HG02798 (cell line): ENCODE measurements at regions not wholly inside any gene's neighbourhood (a gene's known extent, or its start where the extent isn't known, plus 50 kb on each side); places are given as distances from the start of the nearest gene placed in this dataset.

Experiments used
- ATAC-seq: cut with Tn5 transposase; IDR thresholded peaks from one replicate; pipeline ENCODE4 v1.9.1; 2021; ENCODE audit warnings: mild to moderate bottlenecking; ENCODE audit not compliant: unreplicated experiment, poor library complexity

GRCh38 chr13:109381546-109382180 is 404.7 kb downstream of the IRS2 start:
- no peak for ATAC-seq

DNA sequence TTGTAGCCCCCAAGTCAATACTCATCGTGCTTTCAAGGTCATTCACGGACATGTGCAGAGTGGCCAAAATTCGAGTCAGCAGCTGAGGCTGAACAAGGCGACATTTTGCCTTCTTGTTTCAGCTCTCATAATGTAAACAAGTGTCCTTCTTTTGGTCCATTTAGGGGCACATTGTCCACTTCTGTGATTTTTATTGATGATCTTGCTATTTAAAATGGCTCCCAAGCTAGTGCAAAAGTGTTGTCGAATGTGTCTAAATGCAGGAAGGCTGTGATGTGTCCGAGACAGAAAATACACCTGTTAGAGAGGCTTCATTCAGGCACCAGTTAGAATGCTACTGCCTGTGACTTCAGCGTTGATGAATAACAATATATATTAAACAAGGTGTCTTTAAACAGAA is 405.9 kb downstream of the IRS2 start:
- no peak for ATAC-seq

DNA sequence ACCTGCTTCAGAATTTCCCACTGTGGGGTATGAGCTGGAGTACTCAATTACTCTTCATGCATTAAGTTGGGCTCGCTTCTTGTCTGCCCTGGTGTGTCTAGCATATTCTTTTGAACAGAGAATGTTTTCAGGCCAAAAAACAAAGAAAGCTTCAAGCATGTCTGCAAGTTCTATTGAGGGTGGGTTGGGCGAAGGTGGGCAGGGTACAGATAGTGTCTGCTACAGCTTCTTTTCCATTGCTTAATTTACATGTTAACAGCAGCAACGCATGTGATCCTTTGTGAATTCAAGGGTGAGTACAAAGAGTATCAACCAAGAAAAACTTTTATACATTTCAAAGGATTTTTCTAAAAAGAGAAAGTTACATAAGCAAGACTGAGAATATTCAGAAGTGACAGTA is 406.5 kb downstream of the IRS2 start:
- ATAC-seq: no peak

GRCh38 chr13:109376936-109377335 is 409.4 kb downstream of the IRS2 start:
- no peak for ATAC-seq

- no peak for ATAC-seq
Measured at GRCh38 chr13:109374609-109375200, 411.7 kb downstream of the IRS2 start.

DNA sequence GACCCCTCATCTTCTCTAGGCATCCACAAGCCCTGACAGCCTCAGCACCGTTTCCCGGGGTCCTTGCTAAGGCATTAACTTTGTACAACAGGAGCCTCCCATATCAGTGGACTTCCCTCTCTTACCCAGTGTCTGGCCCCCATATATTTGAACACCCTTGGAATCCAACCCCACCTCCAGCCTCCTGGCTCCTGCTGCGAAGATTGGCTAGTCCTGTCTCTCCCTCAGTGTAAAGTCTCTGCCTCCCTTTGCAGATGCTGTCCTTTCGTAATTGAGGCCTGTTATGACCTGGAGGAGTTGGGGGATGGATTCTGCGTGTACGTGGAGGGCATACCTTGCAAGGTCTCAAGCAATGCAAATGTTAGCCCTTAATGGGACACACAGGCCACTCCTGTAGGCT is 413.7 kb downstream of the IRS2 start:
- no peak for ATAC-seq

DNA sequence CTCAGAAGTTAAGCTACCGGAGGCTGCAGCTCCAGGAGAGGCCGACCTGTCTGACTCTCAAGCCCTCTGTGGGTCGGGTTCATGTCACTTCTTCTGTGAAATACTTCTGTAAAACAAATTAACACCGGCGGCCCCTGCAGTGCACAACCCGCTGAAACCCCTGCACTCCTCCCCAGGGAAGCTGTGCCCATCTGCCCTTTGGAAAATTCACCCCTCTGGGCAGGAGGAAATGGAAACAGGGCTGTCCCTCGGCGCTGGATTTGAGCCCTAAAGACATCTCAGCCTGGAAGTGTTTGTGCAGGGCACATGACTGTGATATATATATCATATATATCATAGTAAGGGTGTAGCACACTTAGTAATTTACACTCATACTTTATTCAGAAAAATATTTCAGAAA is 415.3 kb downstream of the IRS2 start:
- ATAC-seq: no peak

GRCh38 chr13:109370496-109370895 is 415.9 kb downstream of the IRS2 start:
- ATAC-seq: no peak

GRCh38 chr13:109369353-109370052 is 416.9 kb downstream of the IRS2 start:
- ATAC-seq: no peak

- ATAC-seq: no peak
Measured at GRCh38 chr13:109368230-109368629, 418.2 kb downstream of the IRS2 start.

DNA sequence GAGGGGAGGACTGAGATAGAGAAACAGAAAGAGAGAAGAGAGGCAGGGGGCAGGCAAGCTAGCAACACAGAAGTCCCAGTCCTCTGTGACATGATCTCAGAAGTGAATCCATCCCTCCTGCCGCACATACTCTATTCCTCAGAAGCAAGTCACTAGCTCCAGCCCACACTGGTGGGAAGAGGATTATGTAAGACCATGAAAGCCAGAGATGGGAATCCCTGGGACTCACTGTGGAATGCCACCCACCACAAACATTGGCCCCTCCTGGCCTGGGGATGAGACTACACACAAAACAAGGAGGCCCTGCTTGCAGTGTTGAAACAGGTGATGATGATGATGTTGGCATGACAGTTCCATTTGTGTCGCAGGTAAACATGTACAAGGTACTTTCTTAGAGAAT is 419.9 kb downstream of the IRS2 start:
- ATAC-seq: no peak

DNA sequence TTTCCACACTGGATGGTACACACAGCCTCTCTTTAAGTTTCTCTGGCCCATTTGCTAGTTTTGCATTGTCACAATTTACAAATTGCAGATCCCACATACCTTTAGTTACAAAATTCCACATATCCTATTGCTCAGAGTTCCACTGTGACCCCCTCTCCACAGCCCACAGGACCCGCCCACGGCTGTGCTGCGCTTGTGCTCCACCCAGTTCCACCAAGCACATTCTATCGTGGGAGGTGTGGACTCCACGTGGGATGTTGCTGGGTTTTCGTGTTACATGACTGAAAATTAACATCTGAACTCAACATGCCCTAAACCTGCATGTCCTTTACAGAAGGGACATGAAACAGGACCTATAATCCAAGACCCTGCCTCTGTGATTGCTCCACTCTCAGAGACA is 423.0 kb downstream of the IRS2 start:
- no peak for ATAC-seq

GRCh38 chr13:109362616-109363015 is 423.8 kb downstream of the IRS2 start:
- ATAC-seq: no peak

DNA sequence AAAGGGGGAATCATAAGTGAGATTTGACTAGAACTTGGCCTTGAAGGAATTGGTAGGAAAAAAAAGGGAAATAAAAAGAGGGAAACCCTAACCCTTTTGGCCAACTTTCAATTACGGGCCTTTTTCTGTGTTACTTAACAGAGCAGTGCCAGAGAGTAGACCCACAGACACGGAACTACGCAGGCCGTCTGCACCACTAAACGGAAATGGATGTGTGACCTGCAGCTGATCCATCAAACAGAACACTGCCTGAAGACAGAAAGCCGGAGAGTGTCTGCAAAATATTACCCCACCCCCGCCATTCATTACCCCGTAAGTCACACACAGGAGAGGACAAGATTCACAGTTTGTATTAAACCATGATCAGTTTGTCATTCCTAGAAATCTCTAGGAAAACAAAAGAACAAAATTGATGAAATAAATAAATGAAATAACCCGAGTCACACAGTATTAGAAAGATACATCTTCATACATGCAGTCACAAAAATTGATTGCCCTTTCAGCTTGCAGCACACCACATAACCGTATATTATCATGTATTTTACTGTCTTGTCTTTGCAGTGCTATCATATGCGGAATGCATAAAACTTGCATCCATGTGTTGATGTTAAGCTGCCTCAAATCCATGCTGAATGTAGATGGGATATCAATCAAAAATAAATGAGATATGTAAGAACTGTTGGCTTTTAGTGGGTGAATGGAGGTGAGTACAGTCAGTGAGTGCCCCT is 424.7 kb downstream of the IRS2 start:
- ATAC-seq: no peak

DNA sequence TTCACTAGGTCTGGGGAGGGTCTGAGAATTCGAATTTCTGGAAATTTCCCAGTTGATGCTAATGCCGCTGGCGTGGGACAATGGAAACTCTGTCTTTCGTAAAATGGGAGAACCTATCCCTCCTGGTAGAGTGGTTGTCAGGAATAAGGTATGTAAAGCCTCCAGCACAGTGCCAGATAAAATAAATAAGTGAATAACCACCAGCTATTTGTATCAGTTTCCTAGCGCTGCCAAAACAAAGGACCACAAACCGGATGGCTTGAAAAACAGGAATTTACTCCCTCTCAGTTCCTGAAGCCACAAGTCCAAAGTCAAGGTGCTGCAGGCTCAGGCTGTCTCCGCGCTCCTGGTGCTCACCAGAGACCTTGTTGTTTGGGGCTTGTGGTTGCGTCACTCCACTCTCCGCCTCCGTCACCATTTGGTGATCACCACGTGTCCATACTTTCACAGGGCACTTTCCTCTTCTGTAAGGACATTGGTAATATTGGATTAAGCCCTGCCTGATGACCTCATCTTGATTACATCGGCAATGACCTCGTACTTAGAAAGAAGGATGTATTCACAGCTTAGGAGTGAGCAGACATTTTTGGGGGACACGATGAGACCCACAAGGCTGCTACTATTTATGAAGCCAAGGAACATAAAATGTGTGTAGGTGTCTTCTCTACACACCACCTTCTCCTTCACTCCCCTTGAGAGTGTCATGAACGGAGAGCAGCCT is 428.5 kb downstream of the IRS2 start:
- no peak for ATAC-seq

DNA sequence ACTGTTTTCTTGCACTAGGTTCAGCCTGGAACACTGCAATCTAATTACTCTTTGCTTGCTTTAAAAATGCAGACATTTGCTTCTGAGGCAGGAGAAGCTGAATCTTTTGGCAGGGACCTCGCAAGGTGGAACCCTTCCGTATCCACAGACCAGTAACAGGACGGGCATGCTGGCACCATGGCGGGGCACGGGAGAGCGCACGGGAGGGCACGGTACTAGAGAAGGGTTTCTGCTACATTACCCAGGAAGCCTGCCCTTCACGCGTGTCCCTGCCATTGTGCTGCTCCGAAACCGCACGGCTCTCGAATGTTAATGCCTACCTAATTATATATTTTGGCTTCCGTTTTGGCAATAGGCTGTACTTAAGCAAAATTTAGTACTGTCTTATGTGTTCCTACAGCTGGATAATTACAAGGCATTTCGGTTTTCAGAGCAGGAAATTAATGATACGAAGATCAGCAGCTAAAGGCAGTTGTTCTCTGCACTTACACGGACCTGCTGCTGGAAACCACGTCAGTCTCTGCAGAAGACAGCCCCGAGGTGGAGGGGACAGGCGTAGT is 430.4 kb downstream of the IRS2 start:
- ATAC-seq: no peak

- no peak for ATAC-seq
Measured at GRCh38 chr13:109355166-109355565, 431.2 kb downstream of the IRS2 start.

DNA sequence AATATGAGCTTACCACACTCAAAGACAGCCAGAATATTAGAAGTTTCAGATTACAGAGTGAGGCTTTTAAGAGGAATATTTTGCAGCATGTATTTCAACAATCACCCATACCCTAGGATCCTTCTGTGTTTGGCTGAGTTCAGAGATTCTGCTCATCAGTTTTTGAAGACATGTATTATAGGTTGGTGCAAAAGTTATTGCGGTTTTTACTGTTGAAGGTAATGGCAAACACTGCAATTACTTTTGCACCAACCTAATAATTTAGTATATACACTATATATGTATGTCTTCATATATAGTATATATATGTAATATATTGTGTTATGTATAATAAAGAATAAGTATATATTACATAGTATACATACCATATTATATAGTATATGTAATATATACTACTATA is 435.1 kb downstream of the IRS2 start:
- ATAC-seq: no peak

DNA sequence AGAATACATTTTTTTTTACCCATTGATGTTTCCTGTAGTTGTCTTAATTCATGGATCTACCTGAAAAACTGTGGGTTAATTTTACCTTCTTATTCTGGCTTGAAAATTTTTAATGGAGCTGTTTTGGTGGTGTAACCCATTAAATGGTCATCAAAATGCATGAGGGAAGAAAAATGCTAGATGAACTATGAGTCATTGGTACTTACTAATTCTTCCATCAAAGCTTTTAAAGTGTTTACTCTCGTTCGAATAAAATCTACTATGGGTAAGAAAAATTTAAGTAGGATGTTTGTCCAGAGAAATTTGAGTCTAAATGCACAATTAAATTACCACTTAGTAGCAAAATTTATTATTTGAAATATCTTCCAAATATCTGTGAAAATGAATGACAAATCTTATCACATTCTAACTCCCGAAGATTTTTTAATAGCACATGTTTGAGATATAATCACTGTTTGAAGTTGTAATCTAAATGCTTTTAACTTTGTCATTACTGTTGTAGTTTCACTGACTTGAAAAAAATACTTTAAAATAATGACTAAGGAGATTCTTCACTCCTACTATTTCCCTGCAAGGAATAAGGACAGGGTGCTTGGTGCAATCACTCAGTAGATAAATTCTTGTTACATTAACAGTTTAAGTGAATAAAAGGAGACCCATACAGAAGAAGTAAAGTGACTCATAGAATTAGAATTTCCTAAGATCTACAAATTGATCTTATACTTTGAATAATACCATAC is 437.7 kb downstream of the IRS2 start:
- ATAC-seq: no peak

GRCh38 chr13:109346060-109346459 is 440.3 kb downstream of the IRS2 start:
- no peak for ATAC-seq
